ENCODE measurements at regions not wholly inside any gene's neighbourhood (a gene's known extent, or its start where the extent isn't known, plus 50 kb on each side); places are given as distances from the start of the nearest gene placed in this dataset.

GRCh38 chr5:1948663-1949191 lies 66.0 kb upstream of the IRX4 start:
- H3K4me3 ChIP-seq (ENCODE audit: low read length), result no peak overlapping the region
- no peak for TF ChIP-seq EZH2phosphoT487 (IDR thresholded peaks at IDR 0.05; ENCODE audit: borderline replicate concordance, low read length)
- no peak for TF ChIP-seq CTCF (conservative IDR thresholded peaks at IDR 0.05; ENCODE audit: low read depth, low read length)
- TF ChIP-seq EZH2 (IDR thresholded peaks at IDR 0.05; ENCODE audit: low read length, unreplicated experiment), result no peak
- H3F3A ChIP-seq (ENCODE audit: low read length, unreplicated experiment), result no peaks in the 10 kb centered on the region
- no peaks in the 10 kb centered on the region for H3K36me3 ChIP-seq (ENCODE audit: low read depth, low read length)
- no peak overlapping the region for H3K27ac ChIP-seq (ENCODE audit: low read length)
- CTCF ChIA-PET, result no interaction called here
- H3K9me2 ChIP-seq (replicated peaks; ENCODE audit: low read length), result no peaks in the 10 kb centered on the region
- H3K79me2 ChIP-seq (ENCODE audit: low read length), result no peaks in the 10 kb centered on the region
- H3K27me3 ChIP-seq (ENCODE audit: low read length), result peaks cover 85% of the 10 kb centered on the region
- H3K9ac ChIP-seq (ENCODE audit: low read length), result no peak overlapping the region
- H3K4me2 ChIP-seq (ENCODE audit: low read length), result no peak overlapping the region
- H2AFZ ChIP-seq (ENCODE audit: low read length), result no peak overlapping the region
- DNase-seq (no peak), ATAC-seq (no peak)
- intact Hi-C loops (cut with micrococcal nuclease), result no loop called here
- no peaks in the 10 kb centered on the region for H3K9me3 ChIP-seq (ENCODE audit: low read length)
- POLR2A ChIA-PET (ENCODE audit: unreplicated experiment), result no interaction called here
- H3K4me1 ChIP-seq (ENCODE audit: insufficient read depth, low read length), result no peaks in the 10 kb centered on the region
- no peaks in the 10 kb centered on the region for H4K20me1 ChIP-seq (ENCODE audit: low read length)
- BruUV-seq (replicated peaks), result no TSS peak

GRCh38 chr5:1948111-1948510 lies 65.4 kb upstream of the IRX4 start:
- CTCF ChIA-PET, result no interaction called here
- H3K27ac ChIP-seq (ENCODE audit: low read length), result no peak overlapping the region
- intact Hi-C loops (cut with micrococcal nuclease), result no loop called here
- ATAC-seq, result no peak
- H2AFZ ChIP-seq (ENCODE audit: low read length), result no peak overlapping the region
- no peaks in the 10 kb centered on the region for H3K36me3 ChIP-seq (ENCODE audit: low read depth, low read length)
- H3K9me3 ChIP-seq (ENCODE audit: low read length), result no peaks in the 10 kb centered on the region
- peaks cover 88% of the 10 kb centered on the region for H3K27me3 ChIP-seq (ENCODE audit: low read length)
- no peaks in the 10 kb centered on the region for H3K79me2 ChIP-seq (ENCODE audit: low read length)
- BruUV-seq (replicated peaks), result no TSS peak
- no peaks in the 10 kb centered on the region for H3F3A ChIP-seq (ENCODE audit: low read length, unreplicated experiment)
- POLR2A ChIA-PET (ENCODE audit: unreplicated experiment), result no interaction called here
- DNase-seq, result no peak
- H3K9ac ChIP-seq (ENCODE audit: low read length), result no peak overlapping the region
- TF ChIP-seq EZH2 (IDR thresholded peaks at IDR 0.05; ENCODE audit: low read length, unreplicated experiment), result no peak
- no peak for TF ChIP-seq CTCF (conservative IDR thresholded peaks at IDR 0.05; ENCODE audit: low read depth, low read length)
- no peak for TF ChIP-seq EZH2phosphoT487 (IDR thresholded peaks at IDR 0.05; ENCODE audit: borderline replicate concordance, low read length)
- H4K20me1 ChIP-seq (ENCODE audit: low read length), result no peaks in the 10 kb centered on the region
- H3K4me2 ChIP-seq (ENCODE audit: low read length), result no peak overlapping the region
- no peaks in the 10 kb centered on the region for H3K9me2 ChIP-seq (replicated peaks; ENCODE audit: low read length)
- H3K4me1 ChIP-seq (ENCODE audit: insufficient read depth, low read length), result no peaks in the 10 kb centered on the region
- H3K4me3 ChIP-seq (ENCODE audit: low read length), result no peak overlapping the region

GRCh38 chr5:1946776-1947175 lies 64.1 kb upstream of the IRX4 start:
- CTCF ChIA-PET, result no interaction called here
- POLR2A ChIA-PET (ENCODE audit: unreplicated experiment), result no interaction called here
- no TSS peak for BruUV-seq (replicated peaks)
- DNase-seq, result no peak
- Histone ChIP-seq H3K9me2 (replicated peaks; ENCODE audit: low read length) (no peaks in the 10 kb centered on the region), H3K27ac (ENCODE audit: low read length) (no peak overlapping the region), H3K79me2 (ENCODE audit: low read length) (no peaks in the 10 kb centered on the region), H3F3A (ENCODE audit: low read length, unreplicated experiment) (no peaks in the 10 kb centered on the region), H3K4me2 (ENCODE audit: low read length) (no peak overlapping the region), H2AFZ (ENCODE audit: low read length) (no peak overlapping the region), H4K20me1 (ENCODE audit: low read length) (no peaks in the 10 kb centered on the region), H3K4me1 (ENCODE audit: insufficient read depth, low read length) (no peaks in the 10 kb centered on the region), H3K27me3 (ENCODE audit: low read length) (peaks cover 79% of the 10 kb centered on the region), H3K4me3 (ENCODE audit: low read length) (no peak overlapping the region), H3K36me3 (ENCODE audit: low read depth, low read length) (no peaks in the 10 kb centered on the region), H3K9me3 (ENCODE audit: low read length) (no peaks in the 10 kb centered on the region), H3K9ac (ENCODE audit: low read length) (no peak overlapping the region)
- no peak for ATAC-seq
- intact Hi-C loops (cut with micrococcal nuclease), result no loop called here
- TF ChIP-seq CTCF (conservative IDR thresholded peaks at IDR 0.05; ENCODE audit: low read depth, low read length) (no peak), EZH2 (IDR thresholded peaks at IDR 0.05; ENCODE audit: low read length, unreplicated experiment) (no peak), EZH2phosphoT487 (IDR thresholded peaks at IDR 0.05; ENCODE audit: borderline replicate concordance, low read length) (no peak)
